GM12891 (cell line): ENCODE measurements at regions not wholly inside any gene's neighbourhood (a gene's known extent, or its start where the extent isn't known, plus 50 kb on each side); places are given as distances from the start of the nearest gene placed in this dataset.

Source experiments
- PAX5 ChIP-seq: IDR thresholded peaks from 2 replicates; pipeline ENCODE4 v1.6.1; 2011; ENCODE audit warnings: low read length, moderate library complexity, mild to moderate bottlenecking; ENCODE audit not compliant: insufficient read depth, severe bottlenecking
- POLR2A ChIP-seq: IDR thresholded peaks from 2 replicates; pipeline ENCODE4 v1.6.1; 2011; ENCODE audit warnings: low read depth, low read length, control low read depth
- POU2F2 ChIP-seq: IDR thresholded peaks from 2 replicates; pipeline ENCODE4 v1.6.1; 2011; ENCODE audit warnings: low read depth, mild to moderate bottlenecking, control low read depth, low read length, moderate library complexity
- SPI1 ChIP-seq: IDR thresholded peaks from 2 replicates; pipeline ENCODE4 v1.6.1; 2011; ENCODE audit warnings: low read depth, low read length, control low read depth

- no peak for TF ChIP-seq POLR2A
- TF ChIP-seq SPI1 = no peak
- no peak for TF ChIP-seq POU2F2
- TF ChIP-seq PAX5 = no peak
Measured at GRCh38 chr1:177800400-177801088, 169.3 kb downstream of the SEC16B start.
